NB4 (cell line): ENCODE measurements at regions not wholly inside any gene's neighbourhood (a gene's known extent, or its start where the extent isn't known, plus 50 kb on each side); places are given as distances from the start of the nearest gene placed in this dataset.

Source experiments
- CTCF ChIP-seq: IDR thresholded peaks from one replicate; pipeline ENCODE4 v1.5.1; 2012; ENCODE audit warnings: low read depth, low read length
- MAX ChIP-seq: IDR thresholded peaks from 2 replicates; pipeline ENCODE4 v1.6.1; 2011; ENCODE audit warnings: low read depth, low read length

GRCh38 chr11:116390963-116391362 is 381.8 kb downstream of the BUD13 start:
- no peak for TF ChIP-seq CTCF
- TF ChIP-seq MAX: no peak
